ENCODE measurements at regions not wholly inside any gene's neighbourhood (a gene's known extent, or its start where the extent isn't known, plus 50 kb on each side); places are given as distances from the start of the nearest gene placed in this dataset.

DNA sequence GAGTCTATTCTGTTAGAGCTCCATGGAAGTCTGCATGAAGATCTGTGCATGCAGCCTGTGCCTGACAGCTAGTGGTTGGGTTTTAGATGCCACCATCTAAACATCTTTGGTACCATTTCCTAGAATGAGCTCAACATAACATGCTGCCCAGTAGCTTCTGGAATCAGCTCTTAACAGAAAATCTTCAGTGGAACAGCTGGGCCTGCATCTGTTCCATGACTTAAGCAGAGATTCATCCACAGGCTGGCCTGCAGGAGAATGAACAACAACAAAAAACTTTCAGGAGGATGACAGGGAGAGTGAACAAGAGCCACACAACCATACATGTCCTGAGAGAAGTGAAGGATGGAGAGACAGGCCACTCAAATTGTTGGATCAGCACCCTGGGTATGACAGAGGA lies 316.6 kb downstream of the RDH14 start:
- no peak overlapping the region for H3K9ac ChIP-seq
- H3K27ac ChIP-seq, result no peak overlapping the region
- no peak overlapping the region for H2AFZ ChIP-seq
- no peaks in the 10 kb centered on the region for H3K9me3 ChIP-seq (ENCODE audit: control insufficient read depth, low read length)
- no peaks in the 10 kb centered on the region for H3K36me3 ChIP-seq (ENCODE audit: control insufficient read depth, insufficient read depth, low read length)
- no peak overlapping the region for H3K4me2 ChIP-seq (ENCODE audit: low read length)
- no peaks in the 10 kb centered on the region for H3K27me3 ChIP-seq (ENCODE audit: control insufficient read depth, insufficient read depth, low read length)
- H3K79me2 ChIP-seq, result no peaks in the 10 kb centered on the region
- H3K4me3 ChIP-seq (ENCODE audit: low read depth, low read length), result no peak overlapping the region
- no peaks in the 10 kb centered on the region for H3K4me1 ChIP-seq
- TF ChIP-seq, protein P1, sequence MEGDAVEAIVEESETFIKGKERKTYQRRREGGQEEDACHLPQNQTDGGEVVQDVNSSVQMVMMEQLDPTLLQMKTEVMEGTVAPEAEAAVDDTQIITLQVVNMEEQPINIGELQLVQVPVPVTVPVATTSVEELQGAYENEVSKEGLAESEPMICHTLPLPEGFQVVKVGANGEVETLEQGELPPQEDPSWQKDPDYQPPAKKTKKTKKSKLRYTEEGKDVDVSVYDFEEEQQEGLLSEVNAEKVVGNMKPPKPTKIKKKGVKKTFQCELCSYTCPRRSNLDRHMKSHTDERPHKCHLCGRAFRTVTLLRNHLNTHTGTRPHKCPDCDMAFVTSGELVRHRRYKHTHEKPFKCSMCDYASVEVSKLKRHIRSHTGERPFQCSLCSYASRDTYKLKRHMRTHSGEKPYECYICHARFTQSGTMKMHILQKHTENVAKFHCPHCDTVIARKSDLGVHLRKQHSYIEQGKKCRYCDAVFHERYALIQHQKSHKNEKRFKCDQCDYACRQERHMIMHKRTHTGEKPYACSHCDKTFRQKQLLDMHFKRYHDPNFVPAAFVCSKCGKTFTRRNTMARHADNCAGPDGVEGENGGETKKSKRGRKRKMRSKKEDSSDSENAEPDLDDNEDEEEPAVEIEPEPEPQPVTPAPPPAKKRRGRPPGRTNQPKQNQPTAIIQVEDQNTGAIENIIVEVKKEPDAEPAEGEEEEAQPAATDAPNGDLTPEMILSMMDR (IDR thresholded peaks at IDR 0.05), result no peak

DNA sequence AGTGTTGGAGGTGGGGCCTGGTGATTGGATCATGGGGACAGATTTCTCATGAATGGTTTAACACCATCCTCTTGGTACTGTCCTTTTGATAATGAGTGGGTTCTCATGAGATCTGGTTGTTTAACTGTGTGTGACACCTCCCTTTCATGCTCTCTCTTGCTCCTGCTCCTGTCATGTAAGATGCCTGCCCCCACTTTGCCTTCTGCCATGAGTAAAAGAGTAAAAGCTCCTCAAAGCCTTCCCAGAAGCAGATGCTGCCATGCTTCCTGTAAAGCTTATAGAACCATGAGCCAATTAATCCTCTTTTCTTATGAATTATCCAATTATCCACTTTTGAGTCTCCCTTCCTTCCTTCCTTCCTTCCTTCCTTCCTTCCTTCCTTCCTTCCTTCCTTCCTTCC lies 317.7 kb downstream of the RDH14 start:
- Histone ChIP-seq H2AFZ (no peak overlapping the region), H3K79me2 (no peaks in the 10 kb centered on the region), H3K4me3 (ENCODE audit: low read depth, low read length) (no peak overlapping the region), H3K27ac (no peak overlapping the region), H3K36me3 (ENCODE audit: control insufficient read depth, insufficient read depth, low read length) (no peaks in the 10 kb centered on the region), H3K4me1 (no peaks in the 10 kb centered on the region), H3K9ac (no peak overlapping the region), H3K9me3 (ENCODE audit: control insufficient read depth, low read length) (no peaks in the 10 kb centered on the region), H3K4me2 (ENCODE audit: low read length) (no peak overlapping the region), H3K27me3 (ENCODE audit: control insufficient read depth, insufficient read depth, low read length) (no peaks in the 10 kb centered on the region)
- TF ChIP-seq, protein P1 (IDR thresholded peaks at IDR 0.05), result no peak

DNA sequence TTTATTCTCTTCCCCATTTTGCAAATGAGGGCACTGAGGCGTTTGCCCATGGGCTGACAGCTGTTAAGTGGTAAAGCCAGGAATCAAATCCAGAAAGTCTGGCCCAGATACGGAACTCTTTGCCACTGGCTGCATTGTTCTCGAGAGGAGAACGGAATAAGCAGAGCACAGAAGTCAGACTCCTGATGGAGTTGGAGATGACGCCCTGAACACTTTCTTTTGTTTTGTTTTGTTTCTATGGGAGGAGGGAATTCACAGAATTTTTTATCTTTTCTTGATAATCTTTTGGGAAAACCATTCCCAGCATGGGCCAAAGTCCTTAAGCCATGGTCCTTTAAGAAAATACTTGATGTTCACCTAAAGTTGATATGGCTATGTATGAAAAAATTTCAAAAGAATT lies 322.2 kb downstream of the RDH14 start:
- no peaks in the 10 kb centered on the region for H3K4me1 ChIP-seq
- no peak overlapping the region for H3K4me3 ChIP-seq (ENCODE audit: low read depth, low read length)
- H2AFZ ChIP-seq, result no peak overlapping the region
- H3K9ac ChIP-seq, result no peak overlapping the region
- no peak overlapping the region for H3K4me2 ChIP-seq (ENCODE audit: low read length)
- no peak overlapping the region for H3K27ac ChIP-seq
- TF ChIP-seq, protein P1 (IDR thresholded peaks at IDR 0.05), result no peak
- H3K79me2 ChIP-seq, result no peaks in the 10 kb centered on the region
- no peaks in the 10 kb centered on the region for H3K9me3 ChIP-seq (ENCODE audit: control insufficient read depth, low read length)
- H3K27me3 ChIP-seq (ENCODE audit: control insufficient read depth, insufficient read depth, low read length), result no peaks in the 10 kb centered on the region
- no peaks in the 10 kb centered on the region for H3K36me3 ChIP-seq (ENCODE audit: control insufficient read depth, insufficient read depth, low read length)

DNA sequence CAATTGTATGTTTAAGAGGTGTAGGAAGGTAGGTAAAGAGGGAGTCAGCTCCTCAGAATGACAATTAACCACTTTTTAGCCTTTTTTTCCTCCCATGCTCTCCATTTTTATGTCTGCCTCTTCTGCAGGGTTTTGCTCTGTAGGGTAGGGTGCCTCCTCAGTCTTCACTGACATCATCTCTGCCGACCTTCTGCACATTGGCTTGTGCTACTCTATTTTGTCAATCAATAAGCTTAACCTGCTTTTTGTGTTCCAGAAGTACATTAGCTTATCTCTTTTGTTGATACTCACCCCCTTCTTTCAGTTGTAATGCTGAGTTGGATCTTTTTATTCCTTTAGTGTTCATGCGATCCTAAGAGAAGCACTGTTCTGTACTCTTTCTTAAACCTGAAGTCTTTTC lies 323.2 kb downstream of the RDH14 start:
- TF ChIP-seq, protein P1 (IDR thresholded peaks at IDR 0.05), result no peak
- no peaks in the 10 kb centered on the region for H3K36me3 ChIP-seq (ENCODE audit: control insufficient read depth, insufficient read depth, low read length)

DNA sequence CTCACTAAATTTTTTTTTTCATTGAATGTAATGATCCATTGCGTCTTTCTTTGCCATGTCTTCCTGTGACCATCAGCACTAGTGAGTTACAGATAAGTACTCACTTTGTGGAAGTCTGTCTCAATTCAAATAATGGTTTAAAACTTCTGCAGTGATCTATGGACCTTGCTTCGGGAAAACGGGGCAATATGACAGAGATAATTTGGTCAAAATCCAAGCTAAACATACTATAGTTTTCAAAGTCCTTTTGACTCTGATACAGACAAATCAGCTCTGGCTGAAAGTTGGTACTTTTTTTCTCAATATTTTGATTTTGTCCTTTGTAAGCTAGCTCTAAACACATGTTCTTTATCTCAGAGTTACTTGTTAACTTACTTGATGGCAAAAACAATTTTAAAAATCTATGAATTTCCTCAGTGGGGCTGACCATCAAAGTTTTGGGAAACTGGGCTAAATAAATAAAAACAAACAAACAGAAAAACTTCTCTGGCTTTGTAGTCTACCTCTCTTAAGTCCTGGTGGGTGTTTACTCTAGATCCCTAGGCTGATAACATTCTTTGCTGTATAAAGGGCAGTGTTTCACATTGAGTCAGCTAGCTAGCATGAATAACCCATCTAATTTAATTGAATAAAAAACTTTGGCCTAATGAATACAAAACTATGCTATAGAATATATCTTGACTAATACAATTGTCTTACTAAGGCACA lies 327.6 kb downstream of the RDH14 start:
- Histone ChIP-seq H3K4me3 (ENCODE audit: low read depth, low read length) (no peak overlapping the region), H3K4me2 (ENCODE audit: low read length) (no peak overlapping the region), H3K27ac (no peak overlapping the region), H3K36me3 (ENCODE audit: control insufficient read depth, insufficient read depth, low read length) (no peaks in the 10 kb centered on the region), H3K79me2 (no peaks in the 10 kb centered on the region), H2AFZ (no peak overlapping the region), H3K4me1 (no peaks in the 10 kb centered on the region), H3K9ac (no peak overlapping the region), H3K27me3 (ENCODE audit: control insufficient read depth, insufficient read depth, low read length) (no peaks in the 10 kb centered on the region), H3K9me3 (ENCODE audit: control insufficient read depth, low read length) (no peaks in the 10 kb centered on the region)
- TF ChIP-seq, protein P1 (IDR thresholded peaks at IDR 0.05), result no peak

More for the DNA sequence above, 323.2 kb downstream of the RDH14 start:
- no peak overlapping the region for H3K9ac ChIP-seq
- no peaks in the 10 kb centered on the region for H3K79me2 ChIP-seq
- H3K4me1 ChIP-seq, result no peaks in the 10 kb centered on the region
- H3K9me3 ChIP-seq (ENCODE audit: control insufficient read depth, low read length), result no peaks in the 10 kb centered on the region
- no peaks in the 10 kb centered on the region for H3K27me3 ChIP-seq (ENCODE audit: control insufficient read depth, insufficient read depth, low read length)
- H3K4me3 ChIP-seq (ENCODE audit: low read depth, low read length), result no peak overlapping the region
- H2AFZ ChIP-seq, result no peak overlapping the region
- H3K27ac ChIP-seq, result no peak overlapping the region
- no peak overlapping the region for H3K4me2 ChIP-seq (ENCODE audit: low read length)

All from parathyroid adenoma (tissue), 2 donors.